Stomach (tissue), 4 donors: ENCODE measurements at regions not wholly inside any gene's neighbourhood (a gene's known extent, or its start where the extent isn't known, plus 50 kb on each side); places are given as distances from the start of the nearest gene placed in this dataset.

Source experiments
- EP300 ChIP-seq: sonication (generic); formaldehyde crosslinking; IDR thresholded peaks from one replicate; pipeline ENCODE4 v1.6.1; 2017; ENCODE audit warnings: antibody characterized with exemption
- POLR2A ChIP-seq, 4 donors: fragments of 450-650 bp; IDR thresholded peaks; one replicate each; pipeline ENCODE4 v1.6.1; 2016; ENCODE audit warnings: antibody characterized with exemption in 4 of 4, control low read depth in 2 of 4, mild to moderate bottlenecking in 1 of 4, moderate library complexity in 1 of 4
- POLR2AphosphoS5 ChIP-seq, 3 donors: sonication (generic); formaldehyde crosslinking; IDR thresholded peaks; one replicate each; pipeline ENCODE4 v1.6.1; 2016; ENCODE audit warnings: antibody characterized with exemption in 3 of 3
- TF ChIP-seq, protein P1 (sequence below), 7 experiments: fragments of 450-650 bp in 4 of 7; fragments of 200-600 bp in 3 of 7; sonication (generic) in 3 of 7; IDR thresholded peaks; one replicate each; pipeline ENCODE4 v1.5.1; 2016 to 2019; ENCODE audit warnings: antibody characterized with exemption in 7 of 7, control low read depth in 2 of 7, mild to moderate bottlenecking in 1 of 7

DNA sequence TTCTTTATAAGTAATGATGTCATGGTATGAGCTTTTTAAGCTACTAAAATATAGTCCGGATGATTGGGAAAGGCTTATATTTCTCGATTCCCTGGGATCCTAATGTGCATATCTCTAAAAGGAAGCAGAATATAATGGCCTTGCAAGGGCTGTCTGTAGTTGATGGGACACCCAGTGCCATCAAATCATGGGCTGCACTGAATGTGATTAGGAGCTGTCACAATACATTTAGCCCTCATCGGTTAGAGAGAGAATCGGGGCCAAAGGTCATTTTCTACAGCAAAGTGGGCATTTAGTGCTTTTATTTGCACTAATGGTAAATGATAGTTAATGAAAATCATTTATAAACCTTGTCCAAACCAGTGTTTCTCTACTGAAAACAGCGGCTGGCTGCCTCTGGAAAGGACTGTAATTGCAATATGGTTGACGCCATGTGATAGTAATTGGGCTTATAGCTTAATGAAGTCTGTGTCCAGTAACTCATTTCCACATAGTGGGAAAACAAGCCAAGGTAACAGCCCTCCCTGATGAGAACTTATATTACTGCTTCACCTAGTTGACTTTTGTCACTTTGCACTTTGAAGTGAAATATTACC is 265.0 kb upstream of the AZI2 start:
- TF ChIP-seq POLR2A (IDR thresholded peaks at IDR 0.05) (no peak), EP300 (no peak), POLR2AphosphoS5 (IDR thresholded peaks at IDR 0.05) (no peak)
- TF ChIP-seq, protein P1, sequence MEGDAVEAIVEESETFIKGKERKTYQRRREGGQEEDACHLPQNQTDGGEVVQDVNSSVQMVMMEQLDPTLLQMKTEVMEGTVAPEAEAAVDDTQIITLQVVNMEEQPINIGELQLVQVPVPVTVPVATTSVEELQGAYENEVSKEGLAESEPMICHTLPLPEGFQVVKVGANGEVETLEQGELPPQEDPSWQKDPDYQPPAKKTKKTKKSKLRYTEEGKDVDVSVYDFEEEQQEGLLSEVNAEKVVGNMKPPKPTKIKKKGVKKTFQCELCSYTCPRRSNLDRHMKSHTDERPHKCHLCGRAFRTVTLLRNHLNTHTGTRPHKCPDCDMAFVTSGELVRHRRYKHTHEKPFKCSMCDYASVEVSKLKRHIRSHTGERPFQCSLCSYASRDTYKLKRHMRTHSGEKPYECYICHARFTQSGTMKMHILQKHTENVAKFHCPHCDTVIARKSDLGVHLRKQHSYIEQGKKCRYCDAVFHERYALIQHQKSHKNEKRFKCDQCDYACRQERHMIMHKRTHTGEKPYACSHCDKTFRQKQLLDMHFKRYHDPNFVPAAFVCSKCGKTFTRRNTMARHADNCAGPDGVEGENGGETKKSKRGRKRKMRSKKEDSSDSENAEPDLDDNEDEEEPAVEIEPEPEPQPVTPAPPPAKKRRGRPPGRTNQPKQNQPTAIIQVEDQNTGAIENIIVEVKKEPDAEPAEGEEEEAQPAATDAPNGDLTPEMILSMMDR (IDR thresholded peaks at IDR 0.05) = no peak
